ENCODE measurements at regions not wholly inside any gene's neighbourhood (a gene's known extent, or its start where the extent isn't known, plus 50 kb on each side); places are given as distances from the start of the nearest gene placed in this dataset.

- TF ChIP-seq FOSL1 (IDR thresholded peaks at IDR 0.05; ENCODE audit: insufficient read depth, low read depth, low read length) = no peak
- TF ChIP-seq BCL11A (IDR thresholded peaks at IDR 0.05; ENCODE audit: low read depth in 2 of 2, low read length in 2 of 2) = no peak
- no peak for TF ChIP-seq USF2 (IDR thresholded peaks at IDR 0.05; ENCODE audit: low read length)
- TF ChIP-seq CBX8 (IDR thresholded peaks at IDR 0.05; ENCODE audit: borderline replicate concordance, low read depth, low read length) = no peak
- no peak for TF ChIP-seq ATF2 (IDR thresholded peaks at IDR 0.05; ENCODE audit: low read length)
- no peak for TF ChIP-seq NANOG (IDR thresholded peaks at IDR 0.05; ENCODE audit: insufficient read depth, low read depth, low read length, poor library complexity, severe bottlenecking)
- no peak for TF ChIP-seq TAF7 (optimal IDR thresholded peaks at IDR 0.05; ENCODE audit: borderline replicate concordance, low read depth, low read length)
Observed at GRCh38 chr5:173781432-173781815, 106.7 kb upstream of the CPEB4 start (continued).
